ENCODE measurements at regions not wholly inside any gene's neighbourhood (a gene's known extent, or its start where the extent isn't known, plus 50 kb on each side); places are given as distances from the start of the nearest gene placed in this dataset.
"Not testable (repeated sequence)": the region's sequence is repeated elsewhere in the genome, so short reads cannot be mapped to it uniquely, and the experiment has no call there.

- intact Hi-C loops (cut with DNase I) = no loop called here
- peak in 41 of 42 donors; percentile 17 to 80 (median 51) for DNase-seq
These were observed 138.0 kb upstream of the MTPN start for GRCh38 chr7:136114966-136115762.

GRCh38 chr7:136114467-136114866, 137.3 kb upstream of the MTPN start:
- intact Hi-C loops (cut with DNase I); DNase-seq: not testable (repeated sequence)

- intact Hi-C loops (cut with DNase I); DNase-seq: not testable (repeated sequence)
These were observed 131.9 kb upstream of the MTPN start for GRCh38 chr7:136109037-136109436.

GRCh38 chr7:136105191-136105590, 128.0 kb upstream of the MTPN start:
- intact Hi-C loops (cut with DNase I) = no loop called here
- DNase-seq = no peak

- intact Hi-C loops (cut with DNase I) = no loop called here
- DNase-seq = no peak
These were observed 127.1 kb upstream of the MTPN start for GRCh38 chr7:136104269-136104603.

GRCh38 chr7:136103545-136104268, 126.5 kb upstream of the MTPN start:
- DNase-seq = no peak

GRCh38 chr7:136102881-136103280, 125.7 kb upstream of the MTPN start:
- intact Hi-C loops (cut with DNase I) = no loop called here
- no peak for DNase-seq

More at GRCh38 chr7:136103545-136104268, 126.5 kb upstream of the MTPN start:
- intact Hi-C loops (cut with DNase I) = no loop called here

- intact Hi-C loops (cut with DNase I); DNase-seq: not testable (repeated sequence)
These were observed 115.6 kb upstream of the MTPN start for GRCh38 chr7:136092714-136093113.

- intact Hi-C loops (cut with DNase I) = no loop called here
- DNase-seq = no peak
These were observed 110.7 kb upstream of the MTPN start for GRCh38 chr7:136087881-136088280.

GRCh38 chr7:136086712-136087111, 109.6 kb upstream of the MTPN start:
- DNase-seq = peak in 41 of 42 donors; percentile 4 to 92 (median 72)
- intact Hi-C loops (cut with DNase I) = no loop called here

- DNase-seq = no peak
- intact Hi-C loops (cut with DNase I) = no loop called here
These were observed 102.8 kb upstream of the MTPN start for GRCh38 chr7:136079934-136080333.

GRCh38 chr7:136079478-136079892, 102.3 kb upstream of the MTPN start:
- DNase-seq = no peak
- intact Hi-C loops (cut with DNase I) = no loop called here

GRCh38 chr7:136079066-136079465, 101.9 kb upstream of the MTPN start:
- intact Hi-C loops (cut with DNase I) = no loop called here
- no peak for DNase-seq

- DNase-seq = no peak
- intact Hi-C loops (cut with DNase I) = no loop called here
These were observed 101.5 kb upstream of the MTPN start for GRCh38 chr7:136078630-136079029.

GRCh38 chr7:136076954-136077353, 99.8 kb upstream of the MTPN start:
- no peak for DNase-seq
- intact Hi-C loops (cut with DNase I) = no loop called here

GRCh38 chr7:136074843-136075242, 97.7 kb upstream of the MTPN start:
- no peak for DNase-seq
- intact Hi-C loops (cut with DNase I) = no loop called here

- intact Hi-C loops (cut with DNase I) = no loop called here
- no peak for DNase-seq
These were observed 95.3 kb upstream of the MTPN start for GRCh38 chr7:136072447-136072846.

- no peak for DNase-seq
- intact Hi-C loops (cut with DNase I) = no loop called here
These were observed 93.8 kb upstream of the MTPN start for GRCh38 chr7:136070736-136071505.

GRCh38 chr7:136069840-136070529, 92.8 kb upstream of the MTPN start:
- intact Hi-C loops (cut with DNase I) = no loop called here
- no peak for DNase-seq

Measured in head of caudate nucleus (tissue), 42 donors.